Heart right ventricle (tissue), 16 donors: ENCODE measurements at regions not wholly inside any gene's neighbourhood (a gene's known extent, or its start where the extent isn't known, plus 50 kb on each side); places are given as distances from the start of the nearest gene placed in this dataset.

ENCODE experiments used
- ATAC-seq, 8 donors: fragments of 200-7000 bp; cut with Tn5 transposase; one replicate each; pipeline ENCODE4 v1.9.1; 2020; ENCODE audit warnings: mild to moderate bottlenecking in 8 of 8, moderate library complexity in 8 of 8, moderate number of reproducible peaks in 1 of 8
- DNase-seq, 2 donors: peaks; one replicate each; pipeline ENCODE4 v3.0.0-alpha.2; 2020
- H3K27ac ChIP-seq, 10 donors: fragments of 200-600 bp; sonication (generic) in 2 of 10; one replicate each; pipeline versions ENCODE4 v1.5.0 to v1.8.0; 2020 to 2022; ENCODE audit warnings: mild to moderate bottlenecking in 3 of 10
- H3K27me3 ChIP-seq, 7 donors: fragments of 200-600 bp; one replicate each; pipeline ENCODE4 v1.8.0; 2021 to 2022; ENCODE audit warnings: mild to moderate bottlenecking in 2 of 7
- H3K36me3 ChIP-seq, 9 donors: fragments of 200-600 bp; sonication (generic) in 1 of 9; one replicate each; pipeline versions ENCODE4 v1.5.0 to v1.8.0; 2020 to 2022; ENCODE audit warnings: mild to moderate bottlenecking in 2 of 9
- H3K4me1 ChIP-seq, 9 donors: fragments of 200-600 bp; sonication (generic) in 1 of 9; one replicate each; pipeline versions ENCODE4 v1.5.0 to v1.8.0; 2020 to 2022; ENCODE audit warnings: mild to moderate bottlenecking in 4 of 9
- H3K4me3 ChIP-seq, 10 donors: fragments of 200-600 bp; sonication (generic) in 2 of 10; one replicate each; pipeline versions ENCODE4 v1.5.0 to v1.8.0; 2020 to 2022; ENCODE audit warnings: mild to moderate bottlenecking in 7 of 10, moderate library complexity in 2 of 10
- H3K9me3 ChIP-seq, 11 donors: fragments of 200-600 bp in 10 of 11; sonication (generic) in 2 of 11; one replicate each; pipeline versions ENCODE4 v1.5.0 to v1.8.0; 2013 to 2022; ENCODE audit warnings: mild to moderate bottlenecking in 2 of 11, control low read depth in 1 of 11, moderate library complexity in 1 of 11
- WGBS, 2 donors: extraction: QIAGEN DNeasy Blood & Tissue Kit; methylation state at CpG; one replicate each; pipeline ENCODE4 v1.1.7; 2013; ENCODE audit warnings: inconsistent platforms in 1 of 2; 5-methylcytosine and 5-hydroxymethylcytosine counted together
- intact Hi-C, 10 donors: fragments of 100-400 bp; cut with DNase I; formaldehyde crosslinking; loops; one replicate each; pipeline versions ENCODE4 v1.11.1 to v1.14.2; 2022
- TF ChIP-seq, protein P1 (sequence below), 9 donors: fragments of 200-600 bp; sonication (generic) in 2 of 9; IDR thresholded peaks; one replicate each; pipeline versions ENCODE4 v1.5.0 to v1.8.0; 2021 to 2022; ENCODE audit warnings: antibody characterized with exemption in 9 of 9, mild to moderate bottlenecking in 5 of 9, moderate library complexity in 1 of 9
- donor health status: Arrhythmogenic right ventricular cardiomyopathy.
- donor health status: ischemic (EF 13 %, LVEDD 7.1; RV severe dilation, severe dysfunction).
- donor health status: healthy with polysubstance abuse.
- donor health status: DM: no; HTN: yes; CAD: no.
- donor health status: DM: no; HTN: no; CAD: no.
- donor health status: ischemic (EF 25% LVEDD 6.9; RV normal size, moderate dysfunction).
- donor health status: ischemic (EF 25% LVEDD 5.7; RV mildly dilated, moderate dysfunction).
- donor health status: healthy.
- donor health status: DM: yes; HTN: yes; CAD: no.
- donor health status: Ischemic cardiomyopathy.
- donor health status: ischemic (EF 35%, LVEDD 5.7; RV mildly dilated, moderate dysfunction).
- donor health status: nonischemic (EF 11% LVEDD 7.7; RV severe dilation, severe dysfunction).
- donor health status: DM: yes; HTN: yes; CAD: no.
- donor health status: PGD.
- donor health status: ischemic (EF 29% LVEDD 5.4; RV normal size, mild dysfunction).
- donor health status: nonischemic (EF 23%, LVEDD 6.1; RV moderate dilation, normal function).

DNA sequence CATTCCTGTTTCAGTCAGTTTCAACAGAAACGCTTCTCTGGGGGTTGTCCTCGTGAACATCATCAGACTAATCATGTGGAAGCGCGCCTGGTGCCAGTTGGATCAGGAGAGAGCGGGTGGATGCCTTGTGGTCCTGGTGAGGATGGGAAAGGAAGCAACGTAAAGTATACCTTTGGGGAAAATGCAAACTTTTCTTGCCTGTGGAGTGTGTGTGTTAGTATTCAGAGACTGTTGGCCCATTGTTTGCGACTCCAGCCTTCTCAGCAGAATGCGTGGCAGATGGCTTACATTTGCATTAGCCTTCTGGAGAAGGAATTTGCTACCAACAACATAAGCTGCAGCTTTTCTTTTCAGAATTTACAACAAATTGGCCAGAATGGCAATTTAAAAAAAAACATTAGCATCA, 173.9 kb downstream of the RWDD3 start:
- no peaks in the 10 kb centered on the region for H3K36me3 ChIP-seq
- no peak overlapping the region for H3K27ac ChIP-seq
- ATAC-seq (no peak), DNase-seq (no peak)
- H3K4me3 ChIP-seq = no peak overlapping the region
- H3K9me3 ChIP-seq = peaks cover 0 to 18% (median 0%) of the 10 kb centered on the region in 11 donors
- TF ChIP-seq, protein P1, sequence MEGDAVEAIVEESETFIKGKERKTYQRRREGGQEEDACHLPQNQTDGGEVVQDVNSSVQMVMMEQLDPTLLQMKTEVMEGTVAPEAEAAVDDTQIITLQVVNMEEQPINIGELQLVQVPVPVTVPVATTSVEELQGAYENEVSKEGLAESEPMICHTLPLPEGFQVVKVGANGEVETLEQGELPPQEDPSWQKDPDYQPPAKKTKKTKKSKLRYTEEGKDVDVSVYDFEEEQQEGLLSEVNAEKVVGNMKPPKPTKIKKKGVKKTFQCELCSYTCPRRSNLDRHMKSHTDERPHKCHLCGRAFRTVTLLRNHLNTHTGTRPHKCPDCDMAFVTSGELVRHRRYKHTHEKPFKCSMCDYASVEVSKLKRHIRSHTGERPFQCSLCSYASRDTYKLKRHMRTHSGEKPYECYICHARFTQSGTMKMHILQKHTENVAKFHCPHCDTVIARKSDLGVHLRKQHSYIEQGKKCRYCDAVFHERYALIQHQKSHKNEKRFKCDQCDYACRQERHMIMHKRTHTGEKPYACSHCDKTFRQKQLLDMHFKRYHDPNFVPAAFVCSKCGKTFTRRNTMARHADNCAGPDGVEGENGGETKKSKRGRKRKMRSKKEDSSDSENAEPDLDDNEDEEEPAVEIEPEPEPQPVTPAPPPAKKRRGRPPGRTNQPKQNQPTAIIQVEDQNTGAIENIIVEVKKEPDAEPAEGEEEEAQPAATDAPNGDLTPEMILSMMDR (IDR thresholded peaks at IDR 0.05) = no peak
- WGBS, 2 donors = 41 to 56% methylated on average over 8 of the region's 8 CpGs
- peaks cover 0 to 17% (median 0%) of the 10 kb centered on the region in 7 donors for H3K27me3 ChIP-seq
- H3K4me1 ChIP-seq = peaks cover 0 to 9% (median 0%) of the 10 kb centered on the region in 9 donors
- intact Hi-C loops = no loop called here

DNA sequence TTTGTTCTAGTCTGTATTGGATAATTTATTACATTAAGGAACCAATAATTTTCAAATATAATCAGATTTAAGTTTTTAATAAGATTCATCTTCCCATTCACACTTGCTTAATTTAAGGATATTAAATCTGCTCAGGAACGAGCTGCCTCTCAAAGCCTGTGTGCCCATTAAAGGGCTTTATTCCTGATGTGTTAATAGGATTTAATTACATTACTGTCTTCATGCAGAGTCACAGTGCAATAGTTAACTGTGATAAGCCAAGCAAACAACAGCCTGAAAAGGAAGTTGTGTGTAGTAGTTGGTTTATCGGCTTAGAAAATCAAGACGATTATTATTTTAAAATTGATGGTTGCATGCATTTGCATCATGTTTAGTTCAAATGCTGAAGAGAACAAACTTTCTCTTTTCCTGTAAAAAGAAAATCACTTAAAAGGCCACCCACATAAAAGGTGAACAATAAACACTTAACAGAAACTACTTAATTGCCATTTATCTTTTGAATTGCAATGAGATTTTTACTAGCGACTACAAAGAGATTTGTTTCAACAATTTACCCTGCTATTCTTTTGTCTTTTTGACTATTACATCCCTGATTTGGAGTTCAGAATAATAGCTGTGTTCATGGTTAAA, 174.6 kb downstream of the RWDD3 start:
- Histone ChIP-seq H3K9me3 (peaks cover 0 to 11% (median 0%) of the 10 kb centered on the region in 11 donors), H3K27ac (no peak overlapping the region), H3K27me3 (peaks cover 0 to 17% (median 0%) of the 10 kb centered on the region in 7 donors), H3K4me1 (peaks cover 0 to 9% (median 0%) of the 10 kb centered on the region in 9 donors), H3K36me3 (no peaks in the 10 kb centered on the region), H3K4me3 (no peak overlapping the region)
- DNase-seq (no peak), ATAC-seq (no peak)
- WGBS, 2 donors = 43 to 57% methylated on average over 4 of the region's 4 CpGs
- intact Hi-C loops = no loop called here
- TF ChIP-seq, protein P1 (IDR thresholded peaks at IDR 0.05) = no peak

DNA sequence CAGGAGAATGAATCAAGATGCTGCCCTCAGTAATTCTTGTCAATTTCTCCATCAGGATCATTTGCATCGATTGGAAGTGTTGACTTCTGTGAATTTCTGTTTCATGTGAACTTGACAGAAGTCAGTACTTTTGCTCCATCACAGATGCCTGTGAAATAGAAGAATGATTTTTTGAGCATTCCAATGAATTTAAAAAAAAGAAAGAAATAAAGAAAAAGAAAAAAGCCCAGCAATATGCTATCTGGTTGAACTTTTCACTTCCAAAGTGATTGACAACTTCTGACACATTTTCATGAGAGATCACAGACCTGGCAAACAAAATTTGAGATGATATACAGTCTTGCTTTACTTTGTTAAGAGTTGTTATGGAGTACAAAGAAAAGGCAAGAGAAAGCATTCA, 175.3 kb downstream of the RWDD3 start:
- WGBS, 2 donors = 34 to 40% methylated on average over 1 of the region's 1 CpG
- ATAC-seq = no peak
- TF ChIP-seq, protein P1 (IDR thresholded peaks at IDR 0.05) = no peak
- intact Hi-C loops = no loop called here
- H3K9me3 ChIP-seq = peaks cover 0 to 6% (median 0%) of the 10 kb centered on the region in 11 donors
- no peak overlapping the region for H3K4me3 ChIP-seq
- no peak for DNase-seq
- peaks cover 0 to 9% (median 0%) of the 10 kb centered on the region in 9 donors for H3K4me1 ChIP-seq
- H3K36me3 ChIP-seq = no peaks in the 10 kb centered on the region
- H3K27me3 ChIP-seq = peaks cover 0 to 17% (median 0%) of the 10 kb centered on the region in 7 donors
- no peak overlapping the region for H3K27ac ChIP-seq

DNA sequence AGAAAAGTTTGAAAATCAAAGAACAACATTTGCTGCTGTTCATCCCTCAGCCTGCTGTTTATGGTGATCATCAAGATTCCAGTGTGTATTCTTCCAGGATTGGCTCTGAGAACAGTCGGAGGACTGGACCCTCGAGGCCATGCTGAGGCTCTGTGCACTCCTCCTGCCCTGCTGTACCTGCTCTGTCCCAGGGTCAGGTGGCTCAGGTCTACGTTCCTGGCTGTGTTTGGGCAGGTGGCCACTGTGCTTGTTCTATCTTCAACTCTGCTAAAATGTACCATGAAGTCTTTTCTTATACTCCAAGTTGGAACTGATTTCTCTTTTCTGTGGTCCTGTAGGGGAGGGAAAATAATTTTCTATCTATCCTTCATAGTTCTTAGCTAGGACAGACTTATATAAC, 175.9 kb downstream of the RWDD3 start:
- 75 to 80% methylated on average over 3 of the region's 3 CpGs for WGBS, 2 donors

More for the DNA sequence above, 175.9 kb downstream of the RWDD3 start:
- Histone ChIP-seq H3K36me3 (no peaks in the 10 kb centered on the region), H3K27ac (no peak overlapping the region), H3K4me3 (no peak overlapping the region), H3K27me3 (peaks cover 0 to 17% (median 0%) of the 10 kb centered on the region in 7 donors), H3K4me1 (peaks cover 0 to 9% (median 0%) of the 10 kb centered on the region in 9 donors), H3K9me3 (peaks cover 0 to under 1% (median 0%) of the 10 kb centered on the region in 11 donors)
- ATAC-seq = no peak
- intact Hi-C loops = no loop called here
- TF ChIP-seq, protein P1 (IDR thresholded peaks at IDR 0.05) = no peak
- DNase-seq = no peak
